ENCODE measurements at regions not wholly inside any gene's neighbourhood (a gene's known extent, or its start where the extent isn't known, plus 50 kb on each side); places are given as distances from the start of the nearest gene placed in this dataset.

DNA sequence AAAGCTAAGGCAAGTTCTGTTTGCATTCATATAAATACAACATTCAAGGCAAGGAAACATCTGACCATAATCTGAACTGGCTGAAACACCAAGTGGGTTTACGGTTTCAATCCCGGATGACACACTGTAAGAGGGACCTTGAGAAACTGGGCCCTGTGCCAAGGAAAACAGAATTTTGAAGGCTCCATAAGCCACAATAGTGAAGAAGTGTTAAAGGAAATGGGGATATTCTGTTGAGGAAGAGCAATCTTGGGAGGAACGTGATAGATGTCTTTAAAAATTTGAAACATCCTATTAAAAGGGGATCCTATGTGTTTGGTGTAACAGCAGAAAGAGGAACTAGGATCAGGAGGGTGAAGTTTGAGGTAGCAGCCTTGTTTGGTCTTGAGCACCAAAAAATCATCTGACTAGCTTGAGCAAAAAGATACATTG, 82.4 kb upstream of the TAB2 start:
- TF ChIP-seq, protein P1, sequence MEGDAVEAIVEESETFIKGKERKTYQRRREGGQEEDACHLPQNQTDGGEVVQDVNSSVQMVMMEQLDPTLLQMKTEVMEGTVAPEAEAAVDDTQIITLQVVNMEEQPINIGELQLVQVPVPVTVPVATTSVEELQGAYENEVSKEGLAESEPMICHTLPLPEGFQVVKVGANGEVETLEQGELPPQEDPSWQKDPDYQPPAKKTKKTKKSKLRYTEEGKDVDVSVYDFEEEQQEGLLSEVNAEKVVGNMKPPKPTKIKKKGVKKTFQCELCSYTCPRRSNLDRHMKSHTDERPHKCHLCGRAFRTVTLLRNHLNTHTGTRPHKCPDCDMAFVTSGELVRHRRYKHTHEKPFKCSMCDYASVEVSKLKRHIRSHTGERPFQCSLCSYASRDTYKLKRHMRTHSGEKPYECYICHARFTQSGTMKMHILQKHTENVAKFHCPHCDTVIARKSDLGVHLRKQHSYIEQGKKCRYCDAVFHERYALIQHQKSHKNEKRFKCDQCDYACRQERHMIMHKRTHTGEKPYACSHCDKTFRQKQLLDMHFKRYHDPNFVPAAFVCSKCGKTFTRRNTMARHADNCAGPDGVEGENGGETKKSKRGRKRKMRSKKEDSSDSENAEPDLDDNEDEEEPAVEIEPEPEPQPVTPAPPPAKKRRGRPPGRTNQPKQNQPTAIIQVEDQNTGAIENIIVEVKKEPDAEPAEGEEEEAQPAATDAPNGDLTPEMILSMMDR (IDR thresholded peaks at IDR 0.05): no peak
- no peak for TF ChIP-seq ZFX (IDR thresholded peaks at IDR 0.05; ENCODE audit: borderline replicate concordance)
